ENCODE measurements at regions not wholly inside any gene's neighbourhood (a gene's known extent, or its start where the extent isn't known, plus 50 kb on each side); places are given as distances from the start of the nearest gene placed in this dataset.

GRCh38 chr1:222106377-222106776, 364.5 kb upstream of the DUSP10 start:
- TF ChIP-seq CTCF (IDR thresholded peaks at IDR 0.05; ENCODE audit: low read depth, low read length, poor library complexity, severe bottlenecking) (no peak), EZH2phosphoT487 (IDR thresholded peaks at IDR 0.05; ENCODE audit: borderline replicate concordance, low read length) (no peak)
